ENCODE measurements at regions not wholly inside any gene's neighbourhood (a gene's known extent, or its start where the extent isn't known, plus 50 kb on each side); places are given as distances from the start of the nearest gene placed in this dataset.

DNA sequence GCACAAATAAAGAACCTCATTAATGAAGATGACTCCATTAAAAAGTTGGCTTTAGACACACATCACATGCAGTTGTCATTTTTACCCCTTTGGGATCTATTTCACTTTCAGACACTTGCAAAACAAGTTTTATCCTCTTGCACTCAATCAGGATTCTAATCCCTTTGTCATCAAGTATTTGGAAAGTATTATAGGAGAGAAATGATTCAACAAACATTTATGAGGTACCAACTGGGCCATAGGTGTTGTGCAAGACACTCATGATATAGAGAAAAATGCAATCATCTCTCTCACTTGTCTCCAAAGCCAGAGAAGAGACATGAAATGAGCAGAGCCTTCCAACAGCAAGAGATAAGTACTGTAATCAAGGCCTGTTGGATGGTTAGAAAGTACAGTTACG lies 327.7 kb downstream of the RMST start:
- no peaks in the 10 kb centered on the region for H3K4me1 ChIP-seq (ENCODE audit: insufficient read depth, low read length, severe bottlenecking)
- H3K4me2 ChIP-seq (ENCODE audit: low read length): no peak overlapping the region
- no peaks in the 10 kb centered on the region for H3K79me2 ChIP-seq (ENCODE audit: insufficient read depth, low read length)
- H3K9me3 ChIP-seq (ENCODE audit: low read length): no peaks in the 10 kb centered on the region
- TF ChIP-seq CTCF (IDR thresholded peaks at IDR 0.05; ENCODE audit: low read length) (no peak), EZH2 (IDR thresholded peaks at IDR 0.05; ENCODE audit: borderline replicate concordance, low read length) (no peak)
- no peaks in the 10 kb centered on the region for H3K36me3 ChIP-seq (ENCODE audit: insufficient read depth, low read length)
- no peaks in the 10 kb centered on the region for H3K27me3 ChIP-seq (ENCODE audit: insufficient read depth, low read length)
- no peaks in the 10 kb centered on the region for H3F3A ChIP-seq (ENCODE audit: insufficient read depth, low read length)
- no peaks in the 10 kb centered on the region for H4K20me1 ChIP-seq (ENCODE audit: insufficient read depth, low read length)
- no peaks in the 10 kb centered on the region for H3K9me2 ChIP-seq (ENCODE audit: low read depth, low read length)
- no peak overlapping the region for H3K4me3 ChIP-seq (ENCODE audit: low read depth, low read length, poor library complexity, severe bottlenecking)
- H2AFZ ChIP-seq (ENCODE audit: low read length): no peak overlapping the region
- H3K9ac ChIP-seq (ENCODE audit: low read length): no peak overlapping the region
- no peak overlapping the region for H3K27ac ChIP-seq (ENCODE audit: low read depth, low read length, poor library complexity, severe bottlenecking)

- Histone ChIP-seq H3K4me2 (ENCODE audit: low read length) (no peak overlapping the region), H4K20me1 (ENCODE audit: insufficient read depth, low read length) (no peaks in the 10 kb centered on the region), H2AFZ (ENCODE audit: low read length) (no peak overlapping the region), H3K9ac (ENCODE audit: low read length) (no peak overlapping the region), H3K4me3 (ENCODE audit: low read depth, low read length, poor library complexity, severe bottlenecking) (no peak overlapping the region), H3F3A (ENCODE audit: insufficient read depth, low read length) (no peaks in the 10 kb centered on the region), H3K79me2 (ENCODE audit: insufficient read depth, low read length) (no peaks in the 10 kb centered on the region), H3K4me1 (ENCODE audit: insufficient read depth, low read length, severe bottlenecking) (no peaks in the 10 kb centered on the region), H3K36me3 (ENCODE audit: insufficient read depth, low read length) (no peaks in the 10 kb centered on the region), H3K9me3 (ENCODE audit: low read length) (no peaks in the 10 kb centered on the region), H3K27me3 (ENCODE audit: insufficient read depth, low read length) (no peaks in the 10 kb centered on the region), H3K9me2 (ENCODE audit: low read depth, low read length) (no peaks in the 10 kb centered on the region), H3K27ac (ENCODE audit: low read depth, low read length, poor library complexity, severe bottlenecking) (no peak overlapping the region)
- TF ChIP-seq CTCF (IDR thresholded peaks at IDR 0.05; ENCODE audit: low read length) (no peak), EZH2 (IDR thresholded peaks at IDR 0.05; ENCODE audit: borderline replicate concordance, low read length) (no peak)
Measured at GRCh38 chr12:97797473-97797872, 334.9 kb downstream of the RMST start.

- Histone ChIP-seq H3K4me2 (ENCODE audit: low read length) (no peak overlapping the region), H3K36me3 (ENCODE audit: insufficient read depth, low read length) (no peaks in the 10 kb centered on the region), H3K9me3 (ENCODE audit: low read length) (no peaks in the 10 kb centered on the region), H3K79me2 (ENCODE audit: insufficient read depth, low read length) (no peaks in the 10 kb centered on the region), H3K27ac (ENCODE audit: low read depth, low read length, poor library complexity, severe bottlenecking) (no peak overlapping the region), H3K9me2 (ENCODE audit: low read depth, low read length) (no peaks in the 10 kb centered on the region), H3K4me3 (ENCODE audit: low read depth, low read length, poor library complexity, severe bottlenecking) (no peak overlapping the region), H3F3A (ENCODE audit: insufficient read depth, low read length) (no peaks in the 10 kb centered on the region), H4K20me1 (ENCODE audit: insufficient read depth, low read length) (no peaks in the 10 kb centered on the region), H3K9ac (ENCODE audit: low read length) (no peak overlapping the region), H3K4me1 (ENCODE audit: insufficient read depth, low read length, severe bottlenecking) (no peaks in the 10 kb centered on the region), H3K27me3 (ENCODE audit: insufficient read depth, low read length) (no peaks in the 10 kb centered on the region), H2AFZ (ENCODE audit: low read length) (no peak overlapping the region)
- TF ChIP-seq EZH2 (IDR thresholded peaks at IDR 0.05; ENCODE audit: borderline replicate concordance, low read length) (no peak), CTCF (IDR thresholded peaks at IDR 0.05; ENCODE audit: low read length) (no peak)
Measured at GRCh38 chr12:97800561-97800960, 338.0 kb downstream of the RMST start.
